ENCODE measurements at regions not wholly inside any gene's neighbourhood (a gene's known extent, or its start where the extent isn't known, plus 50 kb on each side); places are given as distances from the start of the nearest gene placed in this dataset.

- no peaks in the 10 kb centered on the region for H3K27me3 ChIP-seq (ENCODE audit: low read length)
- POLR2A ChIA-PET (ENCODE audit: unreplicated experiment), result no interaction called here
- no peak for DNase-seq
- H3K79me2 ChIP-seq (ENCODE audit: low read length), result no peaks in the 10 kb centered on the region
- CTCF ChIA-PET, result no interaction called here
- no peak for ATAC-seq
- no TSS peak for BruUV-seq (replicated peaks)
- H3K9me2 ChIP-seq (replicated peaks; ENCODE audit: low read length), result no peaks in the 10 kb centered on the region
- H4K20me1 ChIP-seq (ENCODE audit: low read length), result no peaks in the 10 kb centered on the region
- intact Hi-C loops (cut with micrococcal nuclease), result no loop called here
- no peak overlapping the region for H2AFZ ChIP-seq (ENCODE audit: low read length)
- no peaks in the 10 kb centered on the region for H3F3A ChIP-seq (ENCODE audit: low read length, unreplicated experiment)
- no peaks in the 10 kb centered on the region for H3K4me1 ChIP-seq (ENCODE audit: insufficient read depth, low read length)
- H3K27ac ChIP-seq (ENCODE audit: low read length), result no peak overlapping the region
- H3K36me3 ChIP-seq (ENCODE audit: low read depth, low read length), result no peaks in the 10 kb centered on the region
- H3K4me2 ChIP-seq (ENCODE audit: low read length), result no peak overlapping the region
- no peak overlapping the region for H3K9ac ChIP-seq (ENCODE audit: low read length)
- no peak overlapping the region for H3K4me3 ChIP-seq (ENCODE audit: low read length)
- H3K9me3 ChIP-seq (ENCODE audit: low read length), result no peaks in the 10 kb centered on the region
- TF ChIP-seq EZH2phosphoT487 (IDR thresholded peaks at IDR 0.05; ENCODE audit: borderline replicate concordance, low read length) (no peak), EZH2 (IDR thresholded peaks at IDR 0.05; ENCODE audit: low read length, unreplicated experiment) (no peak), CTCF (conservative IDR thresholded peaks at IDR 0.05; ENCODE audit: low read depth, low read length) (no peak)
Measured at GRCh38 chr2:103526757-103527156, 764.9 kb downstream of the TMEM182 start.

- Histone ChIP-seq H3K36me3 (ENCODE audit: low read depth, low read length) (no peaks in the 10 kb centered on the region), H3K27me3 (ENCODE audit: low read length) (no peaks in the 10 kb centered on the region), H3K27ac (ENCODE audit: low read length) (no peak overlapping the region), H3K9ac (ENCODE audit: low read length) (no peak overlapping the region), H3K4me3 (ENCODE audit: low read length) (no peak overlapping the region), H3K79me2 (ENCODE audit: low read length) (no peaks in the 10 kb centered on the region), H3K4me2 (ENCODE audit: low read length) (no peak overlapping the region), H2AFZ (ENCODE audit: low read length) (no peak overlapping the region), H4K20me1 (ENCODE audit: low read length) (no peaks in the 10 kb centered on the region), H3K9me2 (replicated peaks; ENCODE audit: low read length) (no peaks in the 10 kb centered on the region), H3K9me3 (ENCODE audit: low read length) (no peaks in the 10 kb centered on the region), H3F3A (ENCODE audit: low read length, unreplicated experiment) (no peaks in the 10 kb centered on the region), H3K4me1 (ENCODE audit: insufficient read depth, low read length) (no peaks in the 10 kb centered on the region)
- no TSS peak for BruUV-seq (replicated peaks)
- POLR2A ChIA-PET (ENCODE audit: unreplicated experiment), result no interaction called here
- DNase-seq (no peak), ATAC-seq (no peak)
- CTCF ChIA-PET, result no interaction called here
- TF ChIP-seq EZH2 (IDR thresholded peaks at IDR 0.05; ENCODE audit: low read length, unreplicated experiment) (no peak), EZH2phosphoT487 (IDR thresholded peaks at IDR 0.05; ENCODE audit: borderline replicate concordance, low read length) (no peak), CTCF (conservative IDR thresholded peaks at IDR 0.05; ENCODE audit: low read depth, low read length) (no peak)
- intact Hi-C loops (cut with micrococcal nuclease), result no loop called here
Measured at GRCh38 chr2:103527278-103527677, 765.4 kb downstream of the TMEM182 start.

- H3K79me2 ChIP-seq (ENCODE audit: low read length), result no peaks in the 10 kb centered on the region
- no peaks in the 10 kb centered on the region for H3K4me1 ChIP-seq (ENCODE audit: insufficient read depth, low read length)
- no peak overlapping the region for H3K9ac ChIP-seq (ENCODE audit: low read length)
- DNase-seq (no peak), ATAC-seq (no peak)
- no peak for TF ChIP-seq CTCF (conservative IDR thresholded peaks at IDR 0.05; ENCODE audit: low read depth, low read length)
- TF ChIP-seq EZH2 (IDR thresholded peaks at IDR 0.05; ENCODE audit: low read length, unreplicated experiment), result no peak
- no peak for TF ChIP-seq EZH2phosphoT487 (IDR thresholded peaks at IDR 0.05; ENCODE audit: borderline replicate concordance, low read length)
- no peaks in the 10 kb centered on the region for H3F3A ChIP-seq (ENCODE audit: low read length, unreplicated experiment)
- POLR2A ChIA-PET (ENCODE audit: unreplicated experiment), result no interaction called here
- H3K9me3 ChIP-seq (ENCODE audit: low read length), result no peaks in the 10 kb centered on the region
- H2AFZ ChIP-seq (ENCODE audit: low read length), result no peak overlapping the region
- H3K9me2 ChIP-seq (replicated peaks; ENCODE audit: low read length), result no peaks in the 10 kb centered on the region
- intact Hi-C loops (cut with micrococcal nuclease), result no loop called here
- H3K36me3 ChIP-seq (ENCODE audit: low read depth, low read length), result no peaks in the 10 kb centered on the region
- no peaks in the 10 kb centered on the region for H3K27me3 ChIP-seq (ENCODE audit: low read length)
- H4K20me1 ChIP-seq (ENCODE audit: low read length), result no peaks in the 10 kb centered on the region
- no peak overlapping the region for H3K4me2 ChIP-seq (ENCODE audit: low read length)
- no peak overlapping the region for H3K4me3 ChIP-seq (ENCODE audit: low read length)
- CTCF ChIA-PET, result no interaction called here
- no peak overlapping the region for H3K27ac ChIP-seq (ENCODE audit: low read length)
- BruUV-seq (replicated peaks), result no TSS peak
Measured at GRCh38 chr2:103529798-103530502, 768.1 kb downstream of the TMEM182 start.
